WERI-Rb-1 (cell line): ENCODE measurements at regions not wholly inside any gene's neighbourhood (a gene's known extent, or its start where the extent isn't known, plus 50 kb on each side); places are given as distances from the start of the nearest gene placed in this dataset.

Source experiments
- DNase-seq: peaks from one replicate; pipeline ENCODE4 v3.0.0-alpha.2; 2020
- H3K27ac ChIP-seq: fragments of 250-450 bp; sonication (Bioruptor Pico); 2 replicates; pipeline ENCODE4 v1.5.1; 2020; ENCODE audit warnings: mild to moderate bottlenecking, moderate library complexity
- H3K27me3 ChIP-seq: fragments of 250-450 bp; sonication (Bioruptor Pico); 2 replicates; pipeline ENCODE4 v1.5.1; 2021; ENCODE audit warnings: mild to moderate bottlenecking, low read depth, moderate library complexity; ENCODE audit not compliant: insufficient read depth, severe bottlenecking
- H3K36me3 ChIP-seq: fragments of 250-450 bp; sonication (Bioruptor Pico); 2 replicates; pipeline ENCODE4 v1.5.1; 2020; ENCODE audit warnings: mild to moderate bottlenecking, moderate library complexity
- H3K4me3 ChIP-seq: 2 replicates; pipeline ENCODE4 v1.5.1; 2011; ENCODE audit warnings: low read depth, mild to moderate bottlenecking, control low read depth, low read length
- H3K9me3 ChIP-seq: fragments of 250-450 bp; sonication (Bioruptor Pico); 2 replicates; pipeline ENCODE4 v1.5.1; 2021; ENCODE audit warnings: mild to moderate bottlenecking, moderate library complexity; ENCODE audit not compliant: severe bottlenecking
- CTCF ChIP-seq: IDR thresholded peaks from 2 replicates; pipeline ENCODE4 v1.5.1; 2011; ENCODE audit warnings: low read depth, mild to moderate bottlenecking, control low read depth, inconsistent platforms, low read length

GRCh38 chr21:35679076-35679475 lies 381.2 kb downstream of the SETD4 start:
- Histone ChIP-seq H3K4me3 (no peak overlapping the region), H3K27ac (no peak overlapping the region), H3K27me3 (peaks cover 89% of the 10 kb centered on the region), H3K36me3 (no peaks in the 10 kb centered on the region), H3K9me3 (no peaks in the 10 kb centered on the region)
- no peak for DNase-seq
- no peak for TF ChIP-seq CTCF

GRCh38 chr21:35678393-35678792 lies 381.9 kb downstream of the SETD4 start:
- H3K9me3 ChIP-seq = no peaks in the 10 kb centered on the region
- DNase-seq = no peak
- no peak overlapping the region for H3K27ac ChIP-seq
- H3K4me3 ChIP-seq = no peak overlapping the region
- peaks cover 89% of the 10 kb centered on the region for H3K27me3 ChIP-seq
- TF ChIP-seq CTCF = no peak
- H3K36me3 ChIP-seq = no peaks in the 10 kb centered on the region

- no peaks in the 10 kb centered on the region for H3K9me3 ChIP-seq
- no peak for TF ChIP-seq CTCF
- H3K27ac ChIP-seq = no peak overlapping the region
- peaks cover 89% of the 10 kb centered on the region for H3K27me3 ChIP-seq
- no peaks in the 10 kb centered on the region for H3K36me3 ChIP-seq
- DNase-seq = no peak
- no peak overlapping the region for H3K4me3 ChIP-seq
Measured at GRCh38 chr21:35677298-35677841, 383.0 kb downstream of the SETD4 start.

- no peak overlapping the region for H3K4me3 ChIP-seq
- TF ChIP-seq CTCF = no peak
- H3K36me3 ChIP-seq = no peaks in the 10 kb centered on the region
- H3K27me3 ChIP-seq = peaks cover 91% of the 10 kb centered on the region
- H3K27ac ChIP-seq = no peak overlapping the region
- no peaks in the 10 kb centered on the region for H3K9me3 ChIP-seq
- DNase-seq = no peak
Measured at GRCh38 chr21:35674895-35675470, 385.3 kb downstream of the SETD4 start.

GRCh38 chr21:35674091-35674671 lies 386.1 kb downstream of the SETD4 start:
- peaks cover 91% of the 10 kb centered on the region for H3K27me3 ChIP-seq
- no peak for DNase-seq
- no peak overlapping the region for H3K27ac ChIP-seq
- no peak overlapping the region for H3K4me3 ChIP-seq
- H3K9me3 ChIP-seq = no peaks in the 10 kb centered on the region
- H3K36me3 ChIP-seq = no peaks in the 10 kb centered on the region
- no peak for TF ChIP-seq CTCF
